HS-5 (cell line): ENCODE measurements at regions not wholly inside any gene's neighbourhood (a gene's known extent, or its start where the extent isn't known, plus 50 kb on each side); places are given as distances from the start of the nearest gene placed in this dataset.

Source experiments
- DNase-seq: peaks from one replicate; pipeline ENCODE4 v3.0.0-alpha.2; 2012; ENCODE audit warnings: low read depth

GRCh38 chr14:22513066-22513812 is 75.8 kb downstream of the DAD1 start:
- no peak for DNase-seq

GRCh38 chr14:22512106-22512814 is 76.8 kb downstream of the DAD1 start:
- DNase-seq: no peak

- DNase-seq: no peak
Measured at GRCh38 chr14:22510527-22511110, 78.4 kb downstream of the DAD1 start.

GRCh38 chr14:22509751-22510300 is 79.2 kb downstream of the DAD1 start:
- DNase-seq: no peak

- no peak for DNase-seq
Measured at GRCh38 chr14:22509036-22509709, 79.9 kb downstream of the DAD1 start.

- DNase-seq: no peak
Measured at GRCh38 chr14:22508662-22509035, 80.4 kb downstream of the DAD1 start.

- no peak for DNase-seq
Measured at GRCh38 chr14:22508150-22508457, 80.9 kb downstream of the DAD1 start.

GRCh38 chr14:22506778-22507351 is 82.2 kb downstream of the DAD1 start:
- DNase-seq: no peak

- DNase-seq: no peak
Measured at GRCh38 chr14:22506378-22506710, 82.7 kb downstream of the DAD1 start.

GRCh38 chr14:22505697-22506377 is 83.2 kb downstream of the DAD1 start:
- DNase-seq: no peak

- DNase-seq: no peak
Measured at GRCh38 chr14:22505309-22505696, 83.7 kb downstream of the DAD1 start.

- no peak for DNase-seq
Measured at GRCh38 chr14:22502551-22502950, 86.5 kb downstream of the DAD1 start.

- no peak for DNase-seq
Measured at GRCh38 chr14:22502007-22502406, 87.0 kb downstream of the DAD1 start.

GRCh38 chr14:22500954-22501726 is 87.9 kb downstream of the DAD1 start:
- no peak for DNase-seq

GRCh38 chr14:22500525-22500924 is 88.5 kb downstream of the DAD1 start:
- no peak for DNase-seq

GRCh38 chr14:22497671-22498093 is 91.3 kb downstream of the DAD1 start:
- DNase-seq: no peak

- no peak for DNase-seq
Measured at GRCh38 chr14:22497144-22497423, 91.9 kb downstream of the DAD1 start.

- no peak for DNase-seq
Measured at GRCh38 chr14:22494486-22495135, 94.4 kb downstream of the DAD1 start.

GRCh38 chr14:22493753-22494152 is 95.3 kb downstream of the DAD1 start:
- DNase-seq: no peak

- DNase-seq: no peak
Measured at GRCh38 chr14:22492622-22493542, 96.1 kb downstream of the DAD1 start.
